T-cell (primary cell): ENCODE measurements at regions not wholly inside any gene's neighbourhood (a gene's known extent, or its start where the extent isn't known, plus 50 kb on each side); places are given as distances from the start of the nearest gene placed in this dataset.

Experiments used
- ATAC-seq, 4 experiments: fragments of 200-7000 bp in 3 of 4; fragments of 150-1000 bp in 1 of 4; cut with Tn5 transposase; replicated peaks in 1 of 4; 1 replicate in 3 of 4; 2 replicates in 1 of 4; pipeline ENCODE4 v1.10.0; 2021; ENCODE audit warnings: moderate library complexity in 3 of 4, mild to moderate bottlenecking in 2 of 4, moderate number of reproducible peaks in 1 of 4
- CTCF ChIA-PET, 2 donors: fragments of 300-600 bp; sonication (Branson Sonifier 250); formaldehyde crosslinking; loops; one replicate each; lab custom pipeline; 2022; ENCODE audit warnings: antibody characterized with exemption in 2 of 2; lab: Charles Lee
- POLR2A ChIA-PET, 2 donors: fragments of 300-600 bp; sonication (Branson Sonifier 250); formaldehyde crosslinking; loops; one replicate each; lab custom pipeline; 2022; ENCODE audit warnings: antibody characterized with exemption in 2 of 2; lab: Charles Lee
- DNase-seq, 35 experiments: peaks; one replicate each; pipeline versions ENCODE4 v3.0.0 to v3.0.0-alpha.2; 2013 to 2023
- H3K27ac ChIP-seq: one replicate; pipeline ENCODE4 v1.5.1; 2013; ENCODE audit warnings: low read length
- H3K27me3 ChIP-seq, 2 experiments: replicated peaks in 1 of 2; 1 replicate in 1 of 2; 2 replicates in 1 of 2; pipeline versions ENCODE4 v1.6.1 to v1.7.0; 2013; ENCODE audit warnings: low read length in 1 of 2, mixed read lengths in 1 of 2; ENCODE audit not compliant: control insufficient read depth in 2 of 2, insufficient read depth in 2 of 2; ENCODE audit errors: extremely low read depth in 1 of 2
- H3K36me3 ChIP-seq, 2 donors: 1 replicate in 1 of 2; 2 replicates in 1 of 2; pipeline versions ENCODE4 v1.6.1 to v1.7.0; 2013; ENCODE audit warnings: low read length in 1 of 2; ENCODE audit not compliant: control insufficient read depth in 2 of 2, insufficient read depth in 1 of 2; ENCODE audit errors: extremely low read depth in 1 of 2
- H3K4me1 ChIP-seq, 2 experiments: 1 replicate in 1 of 2; 2 replicates in 1 of 2; pipeline versions ENCODE4 v1.6.1 to v1.7.0; 2013; ENCODE audit warnings: low read length in 2 of 2, mixed read lengths in 1 of 2; ENCODE audit not compliant: insufficient read depth in 2 of 2, control insufficient read depth in 1 of 2; ENCODE audit errors: extremely low read depth in 1 of 2
- H3K4me3 ChIP-seq, 2 donors: 1 replicate in 1 of 2; 2 replicates in 1 of 2; pipeline versions ENCODE4 v1.5.1 to v1.7.0; 2013; ENCODE audit warnings: mild to moderate bottlenecking in 2 of 2, low read length in 1 of 2, moderate library complexity in 1 of 2; ENCODE audit not compliant: control insufficient read depth in 1 of 2; ENCODE audit errors: extremely low read depth in 1 of 2
- H3K9me3 ChIP-seq: 2 replicates; pipeline ENCODE4 v1.7.0; 2013
- H3K27ac Mint-ChIP-seq, 2 donors: one replicate each; pipeline ENCODE4 v1.8.0; 2020 to 2021; ENCODE audit warnings: mild to moderate bottlenecking in 2 of 2, mixed read lengths in 2 of 2
- H3K27me3 Mint-ChIP-seq, 2 donors: one replicate each; pipeline ENCODE4 v1.8.0; 2021 to 2022; ENCODE audit warnings: mixed read lengths in 2 of 2
- H3K36me3 Mint-ChIP-seq: one replicate; pipeline ENCODE4 v1.8.0; 2021; ENCODE audit warnings: mixed read lengths
- H3K4me1 Mint-ChIP-seq, 3 donors: one replicate each; pipeline ENCODE4 v1.8.0; 2020 to 2022; ENCODE audit warnings: mixed read lengths in 3 of 3, mild to moderate bottlenecking in 1 of 3
- H3K4me3 Mint-ChIP-seq, 3 donors: one replicate each; pipeline ENCODE4 v1.8.0; 2020 to 2022; ENCODE audit warnings: mild to moderate bottlenecking in 3 of 3, mixed read lengths in 3 of 3, moderate library complexity in 3 of 3
- H3K9me3 Mint-ChIP-seq, 3 donors: one replicate each; pipeline ENCODE4 v1.8.0; 2020 to 2022; ENCODE audit warnings: mixed read lengths in 3 of 3
- WGBS: methylation state at CpG from one replicate; pipeline ENCODE4 v1.1.5; 2013; ENCODE audit warnings: missing lambda C conversion rate; ENCODE audit not compliant: insufficient coverage; 5-methylcytosine and 5-hydroxymethylcytosine counted together

DNA sequence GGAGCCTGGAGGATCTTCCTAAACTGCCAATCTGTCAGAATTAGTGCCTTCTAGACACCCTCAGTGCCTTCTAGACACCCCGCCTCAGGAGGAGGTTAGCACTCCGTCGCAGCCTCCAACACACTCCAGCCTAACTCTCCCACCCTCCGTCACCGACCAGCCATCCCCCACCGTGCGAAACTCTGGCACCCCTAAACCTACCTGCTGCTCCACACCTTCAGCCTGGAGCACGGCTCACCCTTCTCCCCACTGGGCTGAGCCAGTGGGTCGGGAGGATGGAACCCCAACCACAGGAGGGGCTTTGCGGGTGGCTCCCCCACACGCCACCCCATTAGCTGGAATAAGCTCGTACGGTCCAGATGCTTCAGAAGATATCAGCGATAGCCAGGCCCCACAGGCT, 468.9 kb upstream of the HS6ST1 start:
- no peak overlapping the region for H3K4me3 Mint-ChIP-seq
- H3K27me3 Mint-ChIP-seq, result no peaks in the 10 kb centered on the region
- CTCF ChIA-PET, result no interaction called here
- no peak overlapping the region for H3K27ac ChIP-seq
- WGBS, result 89% methylated on average over 10 of the region's 14 CpGs
- H3K27ac Mint-ChIP-seq, result no peak overlapping the region
- H3K4me1 Mint-ChIP-seq, result no peaks in the 10 kb centered on the region
- no peaks in the 10 kb centered on the region for H3K4me1 ChIP-seq
- no peak overlapping the region for H3K4me3 ChIP-seq
- POLR2A ChIA-PET, result no interaction called here
- peaks cover 0 to 9% (median 0%) of the 10 kb centered on the region in 3 donors for H3K9me3 Mint-ChIP-seq
- H3K36me3 Mint-ChIP-seq, result no peaks in the 10 kb centered on the region
- no peaks in the 10 kb centered on the region for H3K36me3 ChIP-seq
- H3K27me3 ChIP-seq, result no peaks in the 10 kb centered on the region
- ATAC-seq (no peak), DNase-seq (no peak)
- H3K9me3 ChIP-seq, result no peaks in the 10 kb centered on the region

DNA sequence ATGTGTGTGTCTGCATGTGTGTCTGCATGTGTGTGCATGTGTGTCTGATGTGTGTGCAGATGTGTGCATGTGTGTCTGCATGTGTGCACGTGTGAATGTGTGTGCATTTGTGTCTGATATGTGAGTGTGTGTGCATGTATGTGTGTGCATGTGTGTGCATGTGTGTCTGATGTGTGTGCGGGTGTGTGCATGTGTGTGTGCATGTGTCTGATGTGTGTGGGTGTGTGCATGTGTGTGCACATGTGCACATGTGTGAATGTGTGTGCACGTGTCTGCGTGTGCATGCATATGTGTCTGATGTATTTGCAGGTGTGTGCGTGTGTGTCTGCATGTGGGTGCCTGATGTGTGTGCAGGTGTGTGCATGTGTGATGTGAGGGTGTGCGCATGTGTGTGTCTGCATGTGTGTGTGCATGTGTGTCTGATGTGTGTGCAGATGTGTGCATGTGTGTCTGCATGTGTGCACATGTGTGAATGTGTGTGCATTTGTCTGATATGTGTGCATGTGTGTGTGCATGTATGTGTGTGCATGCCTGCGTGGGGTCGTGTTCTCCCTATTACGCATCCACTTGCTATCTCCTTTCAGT, 470.1 kb upstream of the HS6ST1 start:
- peaks cover 0 to 9% (median 0%) of the 10 kb centered on the region in 3 donors for H3K9me3 Mint-ChIP-seq
- Histone ChIP-seq H3K4me3 (no peak overlapping the region), H3K27me3 (no peaks in the 10 kb centered on the region), H3K9me3 (no peaks in the 10 kb centered on the region), H3K36me3 (no peaks in the 10 kb centered on the region), H3K27ac (no peak overlapping the region), H3K4me1 (no peaks in the 10 kb centered on the region)
- ATAC-seq (no peak), DNase-seq (peak in 1 of 35 experiments; percentile 0)
- no peak overlapping the region for H3K4me3 Mint-ChIP-seq
- no peak overlapping the region for H3K27ac Mint-ChIP-seq
- H3K4me1 Mint-ChIP-seq, result no peaks in the 10 kb centered on the region
- H3K27me3 Mint-ChIP-seq, result no peaks in the 10 kb centered on the region
- POLR2A ChIA-PET, result interaction anchor here in 1 of 2 donors (0.6 kb wide), 1 partner anchor 123 kb away, joined by 3 read pairs; no protein-coding TSS in a partner anchor
- WGBS, result 91% methylated on average over 6 of the region's 9 CpGs
- CTCF ChIA-PET, result no interaction called here
- H3K36me3 Mint-ChIP-seq, result no peaks in the 10 kb centered on the region

GRCh38 chr2:128789221-128789620, 470.6 kb upstream of the HS6ST1 start:
- Histone ChIP-seq H3K4me1 (no peaks in the 10 kb centered on the region), H3K36me3 (no peaks in the 10 kb centered on the region), H3K27me3 (no peaks in the 10 kb centered on the region), H3K27ac (no peak overlapping the region), H3K9me3 (no peaks in the 10 kb centered on the region), H3K4me3 (no peak overlapping the region)
- ATAC-seq, result no peak
- DNase-seq, result no peak
- Mint-ChIP-seq H3K27ac (no peak overlapping the region), H3K27me3 (peaks cover 0 to 1% of the 10 kb centered on the region in 2 donors), H3K36me3 (no peaks in the 10 kb centered on the region), H3K4me3 (no peak overlapping the region), H3K4me1 (no peaks in the 10 kb centered on the region), H3K9me3 (peaks cover 0 to 9% (median 0%) of the 10 kb centered on the region in 3 donors)
- CTCF ChIA-PET, result no interaction called here
- 74% methylated on average over 3 of the region's 6 CpGs for WGBS
- POLR2A ChIA-PET, result interaction anchor here in 1 of 2 donors (0.6 kb wide), 1 partner anchor 122 kb away, joined by 3 read pairs; no protein-coding TSS in a partner anchor

GRCh38 chr2:128789776-128790455, 471.2 kb upstream of the HS6ST1 start:
- 91% methylated on average over 16 of the region's 21 CpGs for WGBS
- H3K4me1 ChIP-seq, result no peaks in the 10 kb centered on the region
- H3K27ac ChIP-seq, result no peak overlapping the region
- ChIA-PET CTCF (no interaction called here), POLR2A (no interaction called here)
- H3K4me3 Mint-ChIP-seq, result no peak overlapping the region
- DNase-seq, result peak in 1 of 35 experiments; percentile 1
- peaks cover 0 to 9% (median 0%) of the 10 kb centered on the region in 3 donors for H3K9me3 Mint-ChIP-seq
- ATAC-seq, result no peak
- no peak overlapping the region for H3K27ac Mint-ChIP-seq
- H3K36me3 ChIP-seq, result no peaks in the 10 kb centered on the region
- no peaks in the 10 kb centered on the region for H3K36me3 Mint-ChIP-seq
- no peak overlapping the region for H3K4me3 ChIP-seq
- H3K9me3 ChIP-seq, result no peaks in the 10 kb centered on the region
- peaks cover 0 to 3% of the 10 kb centered on the region in 2 donors for H3K27me3 Mint-ChIP-seq
- H3K27me3 ChIP-seq, result no peaks in the 10 kb centered on the region
- H3K4me1 Mint-ChIP-seq, result no peaks in the 10 kb centered on the region

- Mint-ChIP-seq H3K9me3 (peaks cover 0 to 9% (median 0%) of the 10 kb centered on the region in 3 donors), H3K36me3 (no peaks in the 10 kb centered on the region), H3K4me1 (no peaks in the 10 kb centered on the region), H3K27ac (no peak overlapping the region), H3K4me3 (no peak overlapping the region), H3K27me3 (peaks cover 0 to 3% of the 10 kb centered on the region in 2 donors)
- Histone ChIP-seq H3K27me3 (peaks cover 0 to 2% of the 10 kb centered on the region in 2 experiments), H3K27ac (no peak overlapping the region), H3K4me1 (no peaks in the 10 kb centered on the region), H3K36me3 (no peaks in the 10 kb centered on the region), H3K4me3 (no peak overlapping the region), H3K9me3 (no peaks in the 10 kb centered on the region)
- ChIA-PET POLR2A (no interaction called here), CTCF (no interaction called here)
- 93% methylated on average over 10 of the region's 14 CpGs for WGBS
- DNase-seq (no peak), ATAC-seq (no peak)
Observed at GRCh38 chr2:128790541-128791001, 471.9 kb upstream of the HS6ST1 start.

DNA sequence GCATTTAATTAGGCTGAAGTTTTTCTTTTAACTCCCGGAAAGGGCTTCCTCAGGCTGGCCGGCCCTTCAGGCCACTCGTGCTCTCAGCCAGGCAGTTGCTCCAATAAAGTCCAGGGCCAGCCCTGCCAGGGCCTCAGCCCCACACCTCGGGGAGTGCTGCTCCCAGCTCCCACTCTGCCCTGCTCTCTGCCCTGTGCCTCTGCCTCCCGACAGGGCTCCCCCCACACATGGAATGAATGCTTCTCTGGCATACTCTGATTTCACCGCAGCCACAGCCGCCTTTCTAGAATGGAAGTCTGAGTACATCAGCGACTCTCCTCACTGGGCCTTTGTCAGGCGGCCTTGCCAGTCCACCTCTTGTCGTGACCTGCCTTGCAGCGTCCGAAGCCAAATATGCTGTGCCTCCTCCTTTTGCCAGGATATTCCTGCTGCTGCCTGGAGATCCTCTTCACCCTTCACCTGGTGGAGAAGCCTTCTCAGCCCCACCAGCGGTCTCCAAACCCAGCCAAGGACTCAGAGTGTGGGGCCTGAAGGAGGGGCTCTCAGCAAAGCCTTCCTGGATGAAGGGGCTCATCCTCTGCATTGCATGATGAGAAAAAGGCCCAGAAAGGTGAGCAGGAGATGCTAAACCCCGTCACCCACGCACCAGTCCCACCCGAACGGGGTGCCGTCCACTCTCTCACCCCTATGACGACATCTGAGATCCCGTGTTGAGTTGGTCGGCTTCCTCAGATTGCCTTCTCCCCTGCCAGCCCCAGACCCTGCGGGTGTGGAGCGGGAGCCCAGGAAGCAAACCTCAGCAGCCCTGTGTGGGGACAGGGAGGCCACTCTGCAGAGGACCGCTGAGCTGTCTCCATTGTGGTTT, 472.7 kb upstream of the HS6ST1 start:
- peaks cover 0 to 3% of the 10 kb centered on the region in 2 donors for H3K27me3 Mint-ChIP-seq
- ChIA-PET CTCF (no interaction called here), POLR2A (no interaction called here)
- H3K4me3 Mint-ChIP-seq, result no peak overlapping the region
- H3K36me3 Mint-ChIP-seq, result no peaks in the 10 kb centered on the region
- Histone ChIP-seq H3K4me3 (no peak overlapping the region), H3K27ac (no peak overlapping the region), H3K4me1 (no peaks in the 10 kb centered on the region), H3K36me3 (no peaks in the 10 kb centered on the region), H3K27me3 (peaks cover 0 to 2% of the 10 kb centered on the region in 2 experiments), H3K9me3 (no peaks in the 10 kb centered on the region)
- no peaks in the 10 kb centered on the region for H3K4me1 Mint-ChIP-seq
- no peak overlapping the region for H3K27ac Mint-ChIP-seq
- DNase-seq (no peak), ATAC-seq (no peak)
- 87% methylated on average over 16 of the region's 24 CpGs for WGBS
- peaks cover 0 to 9% (median 0%) of the 10 kb centered on the region in 3 donors for H3K9me3 Mint-ChIP-seq
